ENCODE measurements at regions not wholly inside any gene's neighbourhood (a gene's known extent, or its start where the extent isn't known, plus 50 kb on each side); places are given as distances from the start of the nearest gene placed in this dataset.

- H3K9me3 ChIP-seq = no peaks in the 10 kb centered on the region
- no peak for TF ChIP-seq CTCF (IDR thresholded peaks at IDR 0.05)
- no peaks in the 10 kb centered on the region for H3K36me3 ChIP-seq
- DNase-seq = no peak
- intact Hi-C loops (cut with DNase I; ENCODE audit: low total_unique reads) = no loop called here
- no peaks in the 10 kb centered on the region for H3K4me1 ChIP-seq
- peaks cover 0 to 8% of the 10 kb centered on the region in 2 donors for H3K27me3 ChIP-seq
- H3K27ac ChIP-seq = no peak overlapping the region
- H3K4me3 ChIP-seq = no peak overlapping the region
Measured at GRCh38 chr10:25698638-25699037, 235.4 kb upstream of the MYO3A start.

- no peak for DNase-seq
- Histone ChIP-seq H3K9me3 (no peaks in the 10 kb centered on the region), H3K36me3 (no peaks in the 10 kb centered on the region), H3K4me1 (no peaks in the 10 kb centered on the region), H3K27ac (no peak overlapping the region), H3K27me3 (peaks cover 0 to 8% of the 10 kb centered on the region in 2 donors), H3K4me3 (no peak overlapping the region)
- no peak for TF ChIP-seq CTCF (IDR thresholded peaks at IDR 0.05)
- intact Hi-C loops (cut with DNase I; ENCODE audit: low total_unique reads) = no loop called here
Measured at GRCh38 chr10:25699631-25700030, 234.4 kb upstream of the MYO3A start.

- intact Hi-C loops (cut with DNase I; ENCODE audit: low total_unique reads) = no loop called here
- DNase-seq = no peak
- Histone ChIP-seq H3K4me1 (no peaks in the 10 kb centered on the region), H3K36me3 (no peaks in the 10 kb centered on the region), H3K4me3 (no peak overlapping the region), H3K9me3 (no peaks in the 10 kb centered on the region), H3K27me3 (peaks cover 0 to 8% of the 10 kb centered on the region in 2 donors), H3K27ac (no peak overlapping the region)
- no peak for TF ChIP-seq CTCF (IDR thresholded peaks at IDR 0.05)
Measured at GRCh38 chr10:25701652-25702051, 232.4 kb upstream of the MYO3A start.

GRCh38 chr10:25704622-25705021 is 229.4 kb upstream of the MYO3A start:
- no peaks in the 10 kb centered on the region for H3K9me3 ChIP-seq
- TF ChIP-seq CTCF (IDR thresholded peaks at IDR 0.05) = no peak
- H3K27me3 ChIP-seq = peaks cover 0 to 8% of the 10 kb centered on the region in 2 donors
- H3K4me1 ChIP-seq = no peaks in the 10 kb centered on the region
- H3K36me3 ChIP-seq = no peaks in the 10 kb centered on the region
- no peak overlapping the region for H3K4me3 ChIP-seq
- intact Hi-C loops (cut with DNase I; ENCODE audit: low total_unique reads) = no loop called here
- no peak overlapping the region for H3K27ac ChIP-seq
- DNase-seq = no peak

GRCh38 chr10:25707572-25707971 is 226.5 kb upstream of the MYO3A start:
- Histone ChIP-seq H3K27ac (no peak overlapping the region), H3K27me3 (no peaks in the 10 kb centered on the region), H3K36me3 (no peaks in the 10 kb centered on the region), H3K4me3 (no peak overlapping the region), H3K9me3 (no peaks in the 10 kb centered on the region), H3K4me1 (no peaks in the 10 kb centered on the region)
- no peak for DNase-seq
- intact Hi-C loops (cut with DNase I; ENCODE audit: low total_unique reads) = no loop called here
- no peak for TF ChIP-seq CTCF (IDR thresholded peaks at IDR 0.05)

- intact Hi-C loops (cut with DNase I; ENCODE audit: low total_unique reads) = no loop called here
- Histone ChIP-seq H3K27me3 (no peaks in the 10 kb centered on the region), H3K27ac (no peak overlapping the region), H3K9me3 (no peaks in the 10 kb centered on the region), H3K36me3 (no peaks in the 10 kb centered on the region), H3K4me1 (no peaks in the 10 kb centered on the region), H3K4me3 (no peak overlapping the region)
- DNase-seq = no peak
- TF ChIP-seq CTCF (IDR thresholded peaks at IDR 0.05) = no peak
Measured at GRCh38 chr10:25707976-25708671, 225.9 kb upstream of the MYO3A start.
